Cardiac fibroblast (primary cell): ENCODE measurements at regions not wholly inside any gene's neighbourhood (a gene's known extent, or its start where the extent isn't known, plus 50 kb on each side); places are given as distances from the start of the nearest gene placed in this dataset.
"Not testable (repeated sequence)": the region's sequence is repeated elsewhere in the genome, so short reads cannot be mapped to it uniquely, and the experiment has no call there.

Source experiments
- DNase-seq, 2 donors: peaks; one replicate each; pipeline versions ENCODE4 v3.0.0 to v3.0.0-alpha.2; 2010; ENCODE audit warnings: low read depth in 2 of 2
- H3K4me3 ChIP-seq, 2 donors: replicated peaks in 1 of 2; 1 replicate in 1 of 2; 2 replicates in 1 of 2; pipeline ENCODE4 v1.5.1; 2011; ENCODE audit warnings: low read depth in 2 of 2, low read length in 2 of 2, mild to moderate bottlenecking in 2 of 2, moderate library complexity in 1 of 2
- TF ChIP-seq, protein P1 (sequence below): IDR thresholded peaks from one replicate; pipeline ENCODE4 v1.5.1; 2011; ENCODE audit warnings: low read depth, mild to moderate bottlenecking, low read length, inconsistent platforms

DNA sequence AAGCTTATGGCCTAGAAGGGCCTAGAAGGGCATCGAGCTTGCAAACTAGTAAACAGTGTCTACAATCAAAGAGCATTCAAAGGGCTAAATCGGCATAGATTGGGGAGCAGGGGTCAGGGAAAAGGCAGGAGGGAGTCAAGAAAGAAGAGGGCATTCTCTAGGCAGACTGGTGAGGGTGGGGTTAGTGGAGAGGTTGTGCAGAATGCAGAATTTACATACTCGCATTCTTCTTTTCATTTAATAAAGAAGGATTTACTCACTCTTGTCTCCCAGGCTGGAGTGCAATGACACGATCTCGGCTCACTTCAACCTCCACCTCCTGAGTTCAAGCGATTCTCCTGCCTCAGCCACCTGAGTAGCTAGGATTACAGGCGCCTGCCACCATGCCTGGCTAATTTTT lies 110.7 kb downstream of the TRIM43 start:
- TF ChIP-seq, protein P1, sequence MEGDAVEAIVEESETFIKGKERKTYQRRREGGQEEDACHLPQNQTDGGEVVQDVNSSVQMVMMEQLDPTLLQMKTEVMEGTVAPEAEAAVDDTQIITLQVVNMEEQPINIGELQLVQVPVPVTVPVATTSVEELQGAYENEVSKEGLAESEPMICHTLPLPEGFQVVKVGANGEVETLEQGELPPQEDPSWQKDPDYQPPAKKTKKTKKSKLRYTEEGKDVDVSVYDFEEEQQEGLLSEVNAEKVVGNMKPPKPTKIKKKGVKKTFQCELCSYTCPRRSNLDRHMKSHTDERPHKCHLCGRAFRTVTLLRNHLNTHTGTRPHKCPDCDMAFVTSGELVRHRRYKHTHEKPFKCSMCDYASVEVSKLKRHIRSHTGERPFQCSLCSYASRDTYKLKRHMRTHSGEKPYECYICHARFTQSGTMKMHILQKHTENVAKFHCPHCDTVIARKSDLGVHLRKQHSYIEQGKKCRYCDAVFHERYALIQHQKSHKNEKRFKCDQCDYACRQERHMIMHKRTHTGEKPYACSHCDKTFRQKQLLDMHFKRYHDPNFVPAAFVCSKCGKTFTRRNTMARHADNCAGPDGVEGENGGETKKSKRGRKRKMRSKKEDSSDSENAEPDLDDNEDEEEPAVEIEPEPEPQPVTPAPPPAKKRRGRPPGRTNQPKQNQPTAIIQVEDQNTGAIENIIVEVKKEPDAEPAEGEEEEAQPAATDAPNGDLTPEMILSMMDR, result no peak
- H3K4me3 ChIP-seq, result no peak overlapping the region
- DNase-seq, result no peak

DNA sequence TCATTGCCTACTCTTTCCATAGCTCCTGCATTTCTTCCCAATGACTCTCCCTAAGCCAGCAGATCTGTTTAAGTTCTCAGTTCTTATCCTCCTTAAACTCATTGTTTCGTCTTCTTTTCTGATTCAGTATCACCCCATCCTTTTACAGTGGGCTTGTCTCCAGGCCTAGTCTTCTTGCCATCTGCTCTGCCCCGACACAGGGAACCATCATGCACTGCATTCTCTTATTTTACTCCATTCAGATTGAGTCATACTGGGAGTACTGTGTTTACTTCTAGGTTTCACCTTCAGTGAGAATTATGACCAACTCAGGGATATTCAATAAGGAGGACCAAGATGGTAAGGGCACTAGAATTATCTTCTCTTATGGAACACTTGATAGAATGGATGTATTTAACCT lies 115.4 kb downstream of the TRIM43 start:
- H3K4me3 ChIP-seq, DNase-seq: not testable (repeated sequence)

GRCh38 chr2:95707837-95708236 lies 116.0 kb downstream of the TRIM43 start:
- no peak overlapping the region for H3K4me3 ChIP-seq
- TF ChIP-seq, protein P1, result no peak
- DNase-seq, result no peak

DNA sequence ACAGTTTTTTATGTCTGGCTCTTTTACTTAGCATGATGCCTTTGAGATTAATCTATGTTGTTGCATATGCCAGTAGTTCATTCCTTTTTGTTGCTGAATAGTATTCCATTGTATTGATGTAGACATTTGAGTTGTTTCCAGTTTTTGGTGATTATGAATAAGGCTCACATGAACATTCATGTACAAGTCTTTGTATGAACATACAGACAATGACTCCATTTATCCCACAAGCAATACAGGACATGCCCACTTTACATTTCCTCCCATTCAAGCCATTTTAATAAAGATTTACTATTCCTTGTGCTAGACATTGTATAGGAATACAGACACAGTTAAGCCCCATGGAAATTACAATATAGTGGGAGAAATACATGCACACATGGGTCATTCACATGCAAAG lies 118.0 kb downstream of the TRIM43 start:
- DNase-seq, result no peak
- TF ChIP-seq, protein P1, result no peak
- no peak overlapping the region for H3K4me3 ChIP-seq

GRCh38 chr2:95713470-95714177 lies 121.8 kb downstream of the TRIM43 start:
- H3K4me3 ChIP-seq, DNase-seq: not testable (repeated sequence)

GRCh38 chr2:95714398-95714797 lies 122.6 kb downstream of the TRIM43 start:
- not testable (repeated sequence) for DNase-seq, H3K4me3 ChIP-seq

DNA sequence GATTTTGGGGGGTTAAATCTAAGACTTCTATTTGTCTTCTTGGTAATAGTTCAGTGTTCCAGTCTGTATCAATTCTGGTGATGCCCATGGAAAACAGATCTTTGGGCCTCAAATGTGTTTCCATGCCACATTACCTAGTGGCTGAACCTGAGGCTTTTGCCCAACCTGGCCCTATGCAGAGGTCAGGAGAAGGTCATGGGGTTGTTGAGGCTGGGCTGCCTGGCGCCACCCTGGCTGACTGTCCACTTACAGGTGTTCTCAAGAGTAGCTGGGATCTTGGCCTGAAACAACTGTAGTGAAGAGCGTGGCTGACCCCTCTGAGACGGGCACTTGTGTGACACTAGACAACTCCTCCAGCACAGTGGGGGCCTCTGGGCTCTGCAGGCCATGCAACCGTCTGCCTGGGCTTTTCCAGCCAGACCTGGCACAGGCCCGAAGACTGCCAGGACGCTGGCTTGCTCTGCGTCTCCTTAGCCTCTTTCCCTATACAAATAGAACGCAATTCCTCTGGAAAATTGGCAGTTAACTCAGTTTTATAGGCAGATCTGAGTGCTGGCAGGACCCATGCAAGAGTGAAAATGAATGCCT lies 127.8 kb downstream of the TRIM43 start:
- no peak overlapping the region for H3K4me3 ChIP-seq
- DNase-seq, result no peak
- TF ChIP-seq, protein P1, result no peak

- no peak overlapping the region for H3K4me3 ChIP-seq
- TF ChIP-seq, protein P1, result no peak
- DNase-seq, result no peak
Observed at GRCh38 chr2:95721726-95722125, 129.9 kb downstream of the TRIM43 start.
